DOHH2 (cell line): ENCODE measurements at regions not wholly inside any gene's neighbourhood (a gene's known extent, or its start where the extent isn't known, plus 50 kb on each side); places are given as distances from the start of the nearest gene placed in this dataset.

Experiments
- EZH2phosphoT487 ChIP-seq: fragments of 200-600 bp; sonication (generic); IDR thresholded peaks from 2 replicates; pipeline ENCODE4 v1.6.1; 2017; ENCODE audit warnings: borderline replicate concordance, mild to moderate bottlenecking, antibody characterized with exemption, low read length, moderate library complexity, mixed read lengths
- TF ChIP-seq, protein P1 (sequence below): fragments of 200-600 bp; sonication (generic); IDR thresholded peaks from one replicate; pipeline ENCODE4 v1.5.1; 2014; ENCODE audit warnings: antibody characterized with exemption, mild to moderate bottlenecking, low read depth, low read length; ENCODE audit not compliant: poor library complexity, severe bottlenecking

DNA sequence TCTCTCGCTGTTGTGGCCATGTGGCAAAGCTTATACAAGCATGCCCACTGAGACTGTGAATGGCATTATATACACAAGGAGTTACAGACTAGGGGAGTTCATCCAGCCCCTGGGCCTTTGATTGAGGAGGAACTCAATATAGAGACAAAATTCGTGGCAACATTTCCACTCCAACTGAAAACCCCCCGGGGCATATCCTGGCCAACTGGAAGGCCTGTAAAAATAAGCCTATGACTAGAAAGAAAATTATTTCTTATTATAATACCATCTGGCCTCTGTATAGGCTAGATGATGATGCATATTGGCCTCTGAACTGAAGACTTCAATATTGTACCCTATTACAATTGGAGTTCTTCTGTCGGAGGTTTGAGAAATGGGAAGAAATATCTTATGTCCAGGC, 175.5 kb upstream of the GJE1 start:
- TF ChIP-seq, protein P1, sequence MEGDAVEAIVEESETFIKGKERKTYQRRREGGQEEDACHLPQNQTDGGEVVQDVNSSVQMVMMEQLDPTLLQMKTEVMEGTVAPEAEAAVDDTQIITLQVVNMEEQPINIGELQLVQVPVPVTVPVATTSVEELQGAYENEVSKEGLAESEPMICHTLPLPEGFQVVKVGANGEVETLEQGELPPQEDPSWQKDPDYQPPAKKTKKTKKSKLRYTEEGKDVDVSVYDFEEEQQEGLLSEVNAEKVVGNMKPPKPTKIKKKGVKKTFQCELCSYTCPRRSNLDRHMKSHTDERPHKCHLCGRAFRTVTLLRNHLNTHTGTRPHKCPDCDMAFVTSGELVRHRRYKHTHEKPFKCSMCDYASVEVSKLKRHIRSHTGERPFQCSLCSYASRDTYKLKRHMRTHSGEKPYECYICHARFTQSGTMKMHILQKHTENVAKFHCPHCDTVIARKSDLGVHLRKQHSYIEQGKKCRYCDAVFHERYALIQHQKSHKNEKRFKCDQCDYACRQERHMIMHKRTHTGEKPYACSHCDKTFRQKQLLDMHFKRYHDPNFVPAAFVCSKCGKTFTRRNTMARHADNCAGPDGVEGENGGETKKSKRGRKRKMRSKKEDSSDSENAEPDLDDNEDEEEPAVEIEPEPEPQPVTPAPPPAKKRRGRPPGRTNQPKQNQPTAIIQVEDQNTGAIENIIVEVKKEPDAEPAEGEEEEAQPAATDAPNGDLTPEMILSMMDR = no peak
- TF ChIP-seq EZH2phosphoT487 = no peak
